ENCODE measurements at regions not wholly inside any gene's neighbourhood (a gene's known extent, or its start where the extent isn't known, plus 50 kb on each side); places are given as distances from the start of the nearest gene placed in this dataset.

DNA sequence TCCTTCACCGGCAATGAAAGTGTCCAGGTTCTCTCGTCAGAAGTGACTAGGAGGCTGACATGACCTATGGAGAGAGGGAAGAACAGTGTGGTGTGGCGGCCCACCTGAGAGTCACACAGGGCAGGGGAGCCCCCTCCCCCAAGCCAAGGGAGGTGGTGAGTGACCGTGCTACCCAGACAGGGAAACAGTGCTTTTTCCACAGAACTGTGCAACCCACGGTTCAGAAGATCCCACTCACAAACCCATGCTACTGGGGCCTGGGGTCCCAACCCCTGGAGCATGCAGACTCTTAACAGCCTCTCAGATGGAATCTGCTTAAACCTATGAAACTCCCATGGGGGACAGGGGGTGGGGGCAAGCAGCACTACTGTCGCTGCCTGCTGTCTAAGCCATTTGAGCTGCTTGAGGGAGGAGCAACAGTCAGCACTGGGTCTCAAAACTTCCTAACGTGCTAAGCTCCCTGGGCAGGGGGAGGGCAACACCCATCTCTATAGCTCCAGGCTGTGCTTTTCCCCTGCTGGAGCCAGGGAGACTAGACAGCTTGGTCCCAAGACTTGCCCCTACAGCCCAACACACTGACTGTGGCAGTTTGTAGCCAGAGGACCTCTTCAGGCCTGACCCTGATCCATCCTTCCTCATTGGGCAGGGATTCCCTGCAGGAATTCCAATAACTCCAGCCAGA is 850.4 kb upstream of the AADAT start:
- TF ChIP-seq ATF6 (CRISPR knock-in tag; IDR thresholded peaks at IDR 0.05): no peak
- no peak for TF ChIP-seq CTCF (IDR thresholded peaks at IDR 0.05)
- no peak for TF ChIP-seq SMAD4 (CRISPR knock-in tag; IDR thresholded peaks at IDR 0.05)
- TF ChIP-seq, protein P1, sequence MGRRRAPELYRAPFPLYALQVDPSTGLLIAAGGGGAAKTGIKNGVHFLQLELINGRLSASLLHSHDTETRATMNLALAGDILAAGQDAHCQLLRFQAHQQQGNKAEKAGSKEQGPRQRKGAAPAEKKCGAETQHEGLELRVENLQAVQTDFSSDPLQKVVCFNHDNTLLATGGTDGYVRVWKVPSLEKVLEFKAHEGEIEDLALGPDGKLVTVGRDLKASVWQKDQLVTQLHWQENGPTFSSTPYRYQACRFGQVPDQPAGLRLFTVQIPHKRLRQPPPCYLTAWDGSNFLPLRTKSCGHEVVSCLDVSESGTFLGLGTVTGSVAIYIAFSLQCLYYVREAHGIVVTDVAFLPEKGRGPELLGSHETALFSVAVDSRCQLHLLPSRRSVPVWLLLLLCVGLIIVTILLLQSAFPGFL (CRISPR knock-in tag; IDR thresholded peaks at IDR 0.05; ENCODE audit: borderline replicate concordance): no peak
- TF ChIP-seq ERG (CRISPR knock-in tag; IDR thresholded peaks at IDR 0.05): no peak
- no peak for TF ChIP-seq SP1 (CRISPR knock-in tag; conservative IDR thresholded peaks at IDR 0.05)
- TF ChIP-seq NFYB (CRISPR knock-in tag; conservative IDR thresholded peaks at IDR 0.05; ENCODE audit: low read depth): no peak
- TF ChIP-seq CBFB (CRISPR knock-in tag; IDR thresholded peaks at IDR 0.05; ENCODE audit: low read depth): no peak
